ENCODE measurements at regions not wholly inside any gene's neighbourhood (a gene's known extent, or its start where the extent isn't known, plus 50 kb on each side); places are given as distances from the start of the nearest gene placed in this dataset.
"Not testable (repeated sequence)": the region's sequence is repeated elsewhere in the genome, so short reads cannot be mapped to it uniquely, and the experiment has no call there.

DNA sequence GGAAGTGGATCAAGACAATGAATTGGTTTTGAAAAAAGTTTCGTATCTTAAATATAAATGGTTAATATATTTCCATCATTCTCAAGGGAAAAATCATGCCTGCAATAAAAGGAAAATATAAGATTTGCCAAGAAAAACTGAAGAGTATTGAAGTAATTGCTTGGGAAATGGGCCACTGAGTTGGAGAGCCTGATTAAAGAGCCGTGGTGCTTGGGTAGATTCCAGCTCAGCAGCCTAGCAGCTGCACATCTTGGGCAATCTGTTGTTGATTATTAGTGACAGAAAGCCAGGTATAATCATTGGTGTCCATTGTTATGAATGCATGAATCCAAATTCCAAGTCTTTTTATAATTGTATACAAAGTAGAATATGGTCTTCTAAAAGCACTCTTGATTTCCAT lies 800.9 kb upstream of the CHORDC1 start:
- no peak overlapping the region for H3K4me3 ChIP-seq (ENCODE audit: low read depth, low read length)
- no peak overlapping the region for H3K27ac ChIP-seq (ENCODE audit: low read depth, low read length)
- H3K27me3 ChIP-seq (ENCODE audit: insufficient read depth, low read length) = peaks cover 8% of the 10 kb centered on the region; the same call in 1 of the 2 replicates
- no peaks in the 10 kb centered on the region for H3K79me2 ChIP-seq (ENCODE audit: control insufficient read depth, insufficient read depth, low read length, unreplicated experiment)
- no peaks in the 10 kb centered on the region for H3K36me3 ChIP-seq (ENCODE audit: insufficient read depth, low read length)
- H2AFZ ChIP-seq (ENCODE audit: low read length, unreplicated experiment) = no peak overlapping the region
- no peaks in the 10 kb centered on the region for H3K4me1 ChIP-seq (ENCODE audit: control insufficient read depth, insufficient read depth, low read length, unreplicated experiment)

DNA sequence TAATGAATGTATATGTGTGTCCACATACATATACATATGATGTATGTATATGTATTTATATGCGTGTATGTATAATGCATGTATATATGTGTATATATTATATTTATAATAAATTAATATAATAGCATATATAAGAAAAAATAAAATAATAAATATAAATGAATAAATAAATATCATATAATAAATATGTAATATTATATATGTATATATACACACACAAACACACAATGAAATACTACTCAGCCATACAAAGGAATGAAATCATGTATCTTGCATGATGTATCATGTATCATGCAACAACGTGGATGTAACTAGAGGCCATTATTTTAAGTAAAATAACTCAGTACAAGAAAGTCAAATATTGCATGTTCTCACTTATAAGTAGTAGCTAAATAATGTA lies 788.7 kb upstream of the CHORDC1 start:
- H3K27me3 ChIP-seq (ENCODE audit: insufficient read depth, low read length) = no peaks in the 10 kb centered on the region

GRCh38 chr11:91005458-91005857 lies 782.6 kb upstream of the CHORDC1 start:
- no peaks in the 10 kb centered on the region for H3K4me1 ChIP-seq (ENCODE audit: control insufficient read depth, insufficient read depth, low read length, unreplicated experiment)
- H3K4me3 ChIP-seq (ENCODE audit: low read depth, low read length) = no peak overlapping the region
- no peaks in the 10 kb centered on the region for H3K36me3 ChIP-seq (ENCODE audit: insufficient read depth, low read length)
- no peak overlapping the region for H3K27ac ChIP-seq (ENCODE audit: low read depth, low read length)
- H3K27me3 ChIP-seq (ENCODE audit: insufficient read depth, low read length) = no peaks in the 10 kb centered on the region
- no peak overlapping the region for H2AFZ ChIP-seq (ENCODE audit: low read length, unreplicated experiment)
- no peaks in the 10 kb centered on the region for H3K79me2 ChIP-seq (ENCODE audit: control insufficient read depth, insufficient read depth, low read length, unreplicated experiment)

More for the DNA sequence above, 788.7 kb upstream of the CHORDC1 start:
- Histone ChIP-seq H3K27ac (ENCODE audit: low read depth, low read length) (no peak overlapping the region), H3K36me3 (ENCODE audit: insufficient read depth, low read length) (no peaks in the 10 kb centered on the region), H3K79me2 (ENCODE audit: control insufficient read depth, insufficient read depth, low read length, unreplicated experiment) (no peaks in the 10 kb centered on the region), H2AFZ (ENCODE audit: low read length, unreplicated experiment) (no peak overlapping the region), H3K4me3 (ENCODE audit: low read depth, low read length) (no peak overlapping the region), H3K4me1 (ENCODE audit: control insufficient read depth, insufficient read depth, low read length, unreplicated experiment) (no peaks in the 10 kb centered on the region)

GRCh38 chr11:90997241-90997640 lies 774.4 kb upstream of the CHORDC1 start:
- no peak overlapping the region for H2AFZ ChIP-seq (ENCODE audit: low read length, unreplicated experiment)

GRCh38 chr11:90972159-90972558 lies 749.3 kb upstream of the CHORDC1 start:
- H3K27me3 ChIP-seq (ENCODE audit: insufficient read depth, low read length); H3K4me3 ChIP-seq (ENCODE audit: low read depth, low read length); H3K36me3 ChIP-seq (ENCODE audit: insufficient read depth, low read length); H2AFZ ChIP-seq (ENCODE audit: low read length, unreplicated experiment); H3K79me2 ChIP-seq (ENCODE audit: control insufficient read depth, insufficient read depth, low read length, unreplicated experiment); H3K4me1 ChIP-seq (ENCODE audit: control insufficient read depth, insufficient read depth, low read length, unreplicated experiment); H3K27ac ChIP-seq (ENCODE audit: low read depth, low read length): not testable (repeated sequence)

More at GRCh38 chr11:90997241-90997640, 774.4 kb upstream of the CHORDC1 start:
- Histone ChIP-seq H3K36me3 (ENCODE audit: insufficient read depth, low read length) (no peaks in the 10 kb centered on the region), H3K27me3 (ENCODE audit: insufficient read depth, low read length) (no peaks in the 10 kb centered on the region), H3K79me2 (ENCODE audit: control insufficient read depth, insufficient read depth, low read length, unreplicated experiment) (no peaks in the 10 kb centered on the region), H3K4me1 (ENCODE audit: control insufficient read depth, insufficient read depth, low read length, unreplicated experiment) (no peaks in the 10 kb centered on the region), H3K27ac (ENCODE audit: low read depth, low read length) (no peak overlapping the region), H3K4me3 (ENCODE audit: low read depth, low read length) (no peak overlapping the region)

- Histone ChIP-seq H3K4me1 (ENCODE audit: control insufficient read depth, insufficient read depth, low read length, unreplicated experiment) (no peaks in the 10 kb centered on the region), H3K36me3 (ENCODE audit: insufficient read depth, low read length) (no peaks in the 10 kb centered on the region), H3K79me2 (ENCODE audit: control insufficient read depth, insufficient read depth, low read length, unreplicated experiment) (no peaks in the 10 kb centered on the region), H3K27me3 (ENCODE audit: insufficient read depth, low read length) (no peaks in the 10 kb centered on the region), H3K4me3 (ENCODE audit: low read depth, low read length) (no peak overlapping the region), H3K27ac (ENCODE audit: low read depth, low read length) (no peak overlapping the region), H2AFZ (ENCODE audit: low read length, unreplicated experiment) (no peak overlapping the region)
These were observed 725.1 kb upstream of the CHORDC1 start for GRCh38 chr11:90947930-90948329.

- no peaks in the 10 kb centered on the region for H3K27me3 ChIP-seq (ENCODE audit: insufficient read depth, low read length)
- H3K36me3 ChIP-seq (ENCODE audit: insufficient read depth, low read length) = no peaks in the 10 kb centered on the region
- H3K79me2 ChIP-seq (ENCODE audit: control insufficient read depth, insufficient read depth, low read length, unreplicated experiment) = no peaks in the 10 kb centered on the region
- H2AFZ ChIP-seq (ENCODE audit: low read length, unreplicated experiment) = no peak overlapping the region
- no peak overlapping the region for H3K27ac ChIP-seq (ENCODE audit: low read depth, low read length)
- no peaks in the 10 kb centered on the region for H3K4me1 ChIP-seq (ENCODE audit: control insufficient read depth, insufficient read depth, low read length, unreplicated experiment)
- no peak overlapping the region for H3K4me3 ChIP-seq (ENCODE audit: low read depth, low read length)
These were observed 707.4 kb upstream of the CHORDC1 start for GRCh38 chr11:90930252-90930651.

DNA sequence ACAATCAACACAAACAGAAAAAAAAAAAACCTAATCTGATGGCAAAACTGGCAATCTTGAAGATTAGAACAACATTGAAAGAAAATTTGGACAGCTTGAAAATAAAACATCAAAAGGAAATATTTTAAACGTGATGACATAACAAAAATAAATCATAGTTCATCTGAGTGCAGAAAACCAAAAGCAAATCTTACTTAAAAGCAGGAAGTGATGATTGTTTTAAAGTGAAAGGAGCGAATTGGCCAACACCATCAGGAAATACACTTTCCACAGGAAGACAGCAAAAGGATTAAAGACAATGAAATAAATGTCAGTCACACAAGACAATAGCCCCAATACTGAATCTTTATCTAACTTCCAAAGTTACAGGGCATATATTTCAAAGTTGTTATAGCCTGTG lies 696.5 kb upstream of the CHORDC1 start:
- H3K27me3 ChIP-seq (ENCODE audit: insufficient read depth, low read length) = no peaks in the 10 kb centered on the region
- no peak overlapping the region for H3K4me3 ChIP-seq (ENCODE audit: low read depth, low read length)
- no peak overlapping the region for H2AFZ ChIP-seq (ENCODE audit: low read length, unreplicated experiment)
- H3K27ac ChIP-seq (ENCODE audit: low read depth, low read length) = no peak overlapping the region
- no peaks in the 10 kb centered on the region for H3K4me1 ChIP-seq (ENCODE audit: control insufficient read depth, insufficient read depth, low read length, unreplicated experiment)
- no peaks in the 10 kb centered on the region for H3K79me2 ChIP-seq (ENCODE audit: control insufficient read depth, insufficient read depth, low read length, unreplicated experiment)
- H3K36me3 ChIP-seq (ENCODE audit: insufficient read depth, low read length) = no peaks in the 10 kb centered on the region

GRCh38 chr11:90916706-90917105 lies 693.9 kb upstream of the CHORDC1 start:
- H3K27me3 ChIP-seq (ENCODE audit: insufficient read depth, low read length) = no peaks in the 10 kb centered on the region
- H3K36me3 ChIP-seq (ENCODE audit: insufficient read depth, low read length) = no peaks in the 10 kb centered on the region
- H3K4me1 ChIP-seq (ENCODE audit: control insufficient read depth, insufficient read depth, low read length, unreplicated experiment) = no peaks in the 10 kb centered on the region
- H3K27ac ChIP-seq (ENCODE audit: low read depth, low read length) = no peak overlapping the region
- no peaks in the 10 kb centered on the region for H3K79me2 ChIP-seq (ENCODE audit: control insufficient read depth, insufficient read depth, low read length, unreplicated experiment)
- no peak overlapping the region for H3K4me3 ChIP-seq (ENCODE audit: low read depth, low read length)
- H2AFZ ChIP-seq (ENCODE audit: low read length, unreplicated experiment) = no peak overlapping the region

DNA sequence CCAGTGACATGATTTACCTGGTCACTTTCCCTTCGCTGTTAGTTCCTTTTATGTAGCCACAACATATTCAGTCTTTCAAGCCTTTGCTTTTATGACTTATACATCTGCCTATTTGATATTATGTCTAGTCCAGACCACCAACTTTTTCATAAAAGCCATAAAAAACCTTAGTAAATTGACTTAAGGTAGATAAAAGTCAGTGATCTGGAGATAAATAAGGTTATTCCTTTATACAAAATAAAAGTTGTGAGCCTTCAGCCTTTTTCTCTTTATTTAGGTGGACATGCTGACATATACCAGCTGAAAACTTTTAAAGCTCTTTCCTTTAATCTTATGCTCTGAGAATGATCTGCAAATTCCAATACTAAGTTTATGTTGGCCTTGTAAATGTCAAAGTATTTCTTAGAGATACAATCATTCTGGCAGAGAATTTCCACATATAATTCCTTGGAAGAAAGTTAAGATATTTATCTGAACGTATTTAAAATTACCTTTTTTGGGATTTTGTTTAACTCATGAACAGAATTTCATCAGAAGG lies 690.4 kb upstream of the CHORDC1 start:
- Histone ChIP-seq H3K79me2 (ENCODE audit: control insufficient read depth, insufficient read depth, low read length, unreplicated experiment) (no peaks in the 10 kb centered on the region), H3K27me3 (ENCODE audit: insufficient read depth, low read length) (no peaks in the 10 kb centered on the region), H3K36me3 (ENCODE audit: insufficient read depth, low read length) (no peaks in the 10 kb centered on the region), H3K4me3 (ENCODE audit: low read depth, low read length) (no peak overlapping the region), H2AFZ (ENCODE audit: low read length, unreplicated experiment) (no peak overlapping the region), H3K27ac (ENCODE audit: low read depth, low read length) (no peak overlapping the region), H3K4me1 (ENCODE audit: control insufficient read depth, insufficient read depth, low read length, unreplicated experiment) (no peaks in the 10 kb centered on the region)

GRCh38 chr11:90912631-90913030 lies 689.8 kb upstream of the CHORDC1 start:
- no peaks in the 10 kb centered on the region for H3K79me2 ChIP-seq (ENCODE audit: control insufficient read depth, insufficient read depth, low read length, unreplicated experiment)
- H2AFZ ChIP-seq (ENCODE audit: low read length, unreplicated experiment) = no peak overlapping the region
- no peak overlapping the region for H3K4me3 ChIP-seq (ENCODE audit: low read depth, low read length)
- no peaks in the 10 kb centered on the region for H3K4me1 ChIP-seq (ENCODE audit: control insufficient read depth, insufficient read depth, low read length, unreplicated experiment)
- no peaks in the 10 kb centered on the region for H3K27me3 ChIP-seq (ENCODE audit: insufficient read depth, low read length)
- no peak overlapping the region for H3K27ac ChIP-seq (ENCODE audit: low read depth, low read length)
- H3K36me3 ChIP-seq (ENCODE audit: insufficient read depth, low read length) = no peaks in the 10 kb centered on the region

All from ACC112 (cell line).